Chondrocyte (in vitro differentiated cells): ENCODE measurements at regions not wholly inside any gene's neighbourhood (a gene's known extent, or its start where the extent isn't known, plus 50 kb on each side); places are given as distances from the start of the nearest gene placed in this dataset.
A peak's percentile ranks its signal among the peaks of the same experiment; 100 is the strongest.

Experiments
- DNase-seq: peaks from one replicate; pipeline ENCODE4 v3.0.0; 2021; ENCODE audit warnings: mixed read lengths, low spot score
- H3K27ac Mint-ChIP-seq: one replicate; pipeline ENCODE4 v1.8.0; 2021; ENCODE audit warnings: mild to moderate bottlenecking, moderate library complexity, mixed read lengths; ENCODE audit not compliant: unreplicated experiment
- H3K27me3 Mint-ChIP-seq: 2 replicates; pipeline ENCODE4 v1.8.0; 2021; ENCODE audit warnings: low read depth, mixed read lengths
- H3K36me3 Mint-ChIP-seq: 2 replicates; pipeline ENCODE4 v1.8.0; 2021; ENCODE audit warnings: low read depth, mixed read lengths
- H3K4me1 Mint-ChIP-seq: 2 replicates; pipeline ENCODE4 v1.8.0; 2021; ENCODE audit warnings: low read depth, mild to moderate bottlenecking, mixed read lengths
- H3K4me3 Mint-ChIP-seq: one replicate; pipeline ENCODE4 v1.8.0; 2021; ENCODE audit warnings: mild to moderate bottlenecking, moderate library complexity, mixed read lengths; ENCODE audit not compliant: unreplicated experiment
- H3K9me3 Mint-ChIP-seq: 2 replicates; pipeline ENCODE4 v1.8.0; 2021; ENCODE audit warnings: low read depth, mixed read lengths
- CTCF ChIP-seq: fragments of 200-600 bp; sonication (generic); IDR thresholded peaks from 2 replicates; pipeline ENCODE4 v1.5.0; 2021; ENCODE audit warnings: antibody characterized with exemption, mild to moderate bottlenecking, moderate library complexity

DNA sequence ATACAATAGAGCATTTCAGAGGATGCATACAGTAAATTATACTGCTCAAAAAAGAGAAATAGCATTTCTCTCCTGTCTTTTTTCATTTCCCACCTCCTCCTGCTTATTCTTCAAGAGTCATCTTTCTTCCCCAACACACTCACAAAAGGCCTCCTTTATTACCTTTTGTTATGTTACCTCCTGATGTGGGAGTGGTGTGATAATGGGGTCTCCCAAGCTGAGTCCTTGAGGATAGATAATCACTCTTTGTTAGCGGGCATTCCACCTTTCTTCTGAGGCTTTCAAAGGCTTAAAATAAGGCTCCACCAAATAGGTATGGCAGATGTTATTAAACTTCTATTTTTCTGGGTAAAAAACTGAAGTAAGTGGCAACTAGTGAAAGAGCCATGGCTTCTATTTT lies 159.8 kb downstream of the CPEB2 start:
- peaks cover 10% of the 10 kb centered on the region for H3K4me1 Mint-ChIP-seq
- H3K36me3 Mint-ChIP-seq = no peaks in the 10 kb centered on the region
- no peak overlapping the region for H3K27ac Mint-ChIP-seq
- no peak overlapping the region for H3K4me3 Mint-ChIP-seq
- no peak for TF ChIP-seq CTCF
- no peak for DNase-seq
- H3K9me3 Mint-ChIP-seq = no peaks in the 10 kb centered on the region
- H3K27me3 Mint-ChIP-seq = peaks cover 3% of the 10 kb centered on the region

DNA sequence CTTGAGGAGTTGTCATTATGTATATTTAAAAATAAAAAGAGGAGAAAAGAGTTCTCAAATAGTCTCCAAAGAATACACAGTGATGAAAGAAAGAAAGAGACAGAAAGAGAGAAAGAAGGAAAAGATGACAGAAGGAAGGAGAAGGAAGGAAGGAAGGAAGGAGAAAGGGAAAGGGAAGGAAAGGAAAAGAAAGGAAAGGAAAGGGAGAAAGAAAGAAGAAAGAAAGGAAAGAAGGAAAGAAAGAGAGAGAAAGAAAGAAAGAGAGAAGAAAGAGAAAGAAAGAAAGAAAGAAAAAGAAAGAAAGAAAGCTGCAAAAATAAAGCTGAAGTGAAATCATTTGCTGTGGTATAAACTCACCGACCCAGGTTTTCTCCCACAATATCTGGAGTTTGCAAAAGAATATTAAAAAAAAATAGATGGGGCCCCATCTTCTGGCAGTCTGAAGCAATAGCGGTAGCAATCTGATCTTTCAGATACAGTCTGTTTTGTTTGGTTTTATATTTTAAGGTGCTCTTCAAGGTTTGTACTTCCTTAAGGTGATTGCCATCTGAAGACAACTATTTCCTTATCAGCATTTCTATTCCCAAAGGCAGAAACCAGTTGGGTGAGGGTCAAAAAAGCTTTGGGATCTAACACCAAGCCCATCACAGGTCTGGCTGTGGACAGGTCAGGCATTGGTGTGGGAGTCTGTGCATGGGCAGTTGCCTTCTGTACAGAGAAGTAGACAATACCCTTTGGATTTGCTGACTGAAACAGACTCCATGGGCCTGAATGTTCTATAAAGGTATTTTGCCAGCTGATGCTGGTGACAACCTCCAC lies 160.4 kb downstream of the CPEB2 start:
- Mint-ChIP-seq H3K36me3 (no peaks in the 10 kb centered on the region), H3K4me3 (no peak overlapping the region), H3K27me3 (peaks cover 3% of the 10 kb centered on the region), H3K4me1 (peaks cover 10% of the 10 kb centered on the region), H3K27ac (no peak overlapping the region), H3K9me3 (no peaks in the 10 kb centered on the region)
- DNase-seq = no peak
- peak; percentile 82 for TF ChIP-seq CTCF

DNA sequence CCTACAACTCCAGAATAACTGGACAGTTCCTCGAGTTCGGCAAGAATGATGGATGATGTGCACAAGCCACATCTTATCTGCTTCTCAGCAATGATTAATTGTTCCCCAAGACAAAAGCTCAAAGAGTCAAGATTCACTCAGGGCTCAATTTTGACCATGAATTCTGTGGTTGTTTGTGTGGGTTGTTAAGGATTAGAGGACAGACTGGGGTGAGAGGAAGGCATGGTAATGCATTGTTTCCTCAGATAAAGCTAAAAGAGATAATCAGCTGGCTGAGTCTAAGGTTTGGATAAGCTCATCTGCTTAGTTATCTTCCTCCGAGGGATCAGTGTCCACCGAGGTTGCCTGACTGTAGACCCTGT lies 161.0 kb downstream of the CPEB2 start:
- no peak for TF ChIP-seq CTCF
- H3K27ac Mint-ChIP-seq = no peak overlapping the region
- peaks cover 10% of the 10 kb centered on the region for H3K4me1 Mint-ChIP-seq
- DNase-seq = no peak
- H3K4me3 Mint-ChIP-seq = no peak overlapping the region
- no peaks in the 10 kb centered on the region for H3K9me3 Mint-ChIP-seq
- H3K27me3 Mint-ChIP-seq = peaks cover 3% of the 10 kb centered on the region
- H3K36me3 Mint-ChIP-seq = no peaks in the 10 kb centered on the region

DNA sequence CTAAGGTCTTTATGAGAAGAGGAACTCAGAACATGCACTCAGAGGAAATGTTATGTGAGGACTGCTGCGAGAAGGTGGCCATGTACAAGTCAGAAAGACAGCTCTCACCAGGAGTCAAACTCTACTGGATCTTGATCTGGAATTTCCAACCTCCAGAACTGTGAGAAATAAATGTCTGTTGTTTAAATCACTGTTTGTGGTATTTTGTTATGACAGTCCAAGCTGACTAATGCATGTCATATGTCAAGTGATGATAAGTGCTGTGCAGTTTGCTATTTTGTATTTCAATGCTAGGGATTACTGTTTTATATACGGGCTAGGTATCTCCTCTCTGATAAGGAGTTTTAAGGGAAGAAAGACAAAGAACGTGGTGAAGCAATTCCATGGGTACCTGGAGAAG lies 162.3 kb downstream of the CPEB2 start:
- no peaks in the 10 kb centered on the region for H3K9me3 Mint-ChIP-seq
- no peak overlapping the region for H3K27ac Mint-ChIP-seq
- TF ChIP-seq CTCF = no peak
- DNase-seq = no peak
- peaks cover 10% of the 10 kb centered on the region for H3K4me1 Mint-ChIP-seq
- no peaks in the 10 kb centered on the region for H3K36me3 Mint-ChIP-seq
- H3K4me3 Mint-ChIP-seq = no peak overlapping the region
- peaks cover 3% of the 10 kb centered on the region for H3K27me3 Mint-ChIP-seq

DNA sequence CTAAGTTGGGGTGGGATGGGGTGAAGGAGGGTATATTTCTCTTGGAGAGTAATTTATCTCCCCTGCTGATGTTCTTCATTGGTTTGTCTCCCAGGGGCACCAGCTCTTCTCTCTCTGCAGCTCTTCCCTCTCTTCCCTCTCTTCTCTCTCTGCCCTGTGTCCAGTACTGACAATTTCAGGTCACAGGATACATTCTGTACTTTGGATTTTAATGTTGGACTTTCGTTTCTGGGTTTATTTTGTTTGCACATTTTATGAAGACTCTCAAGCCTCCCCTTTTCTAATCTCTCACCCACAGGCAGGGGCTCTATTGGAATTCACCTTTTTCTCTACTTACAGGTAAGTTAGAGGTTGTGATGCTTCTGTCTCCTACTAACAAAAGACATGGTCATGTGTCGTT lies 165.5 kb downstream of the CPEB2 start:
- H3K4me1 Mint-ChIP-seq = no peaks in the 10 kb centered on the region
- peaks cover 12% of the 10 kb centered on the region for H3K9me3 Mint-ChIP-seq
- H3K4me3 Mint-ChIP-seq = no peak overlapping the region
- H3K27ac Mint-ChIP-seq = no peak overlapping the region
- H3K36me3 Mint-ChIP-seq = peaks cover 7% of the 10 kb centered on the region
- DNase-seq = no peak
- TF ChIP-seq CTCF = no peak
- peaks cover 3% of the 10 kb centered on the region for H3K27me3 Mint-ChIP-seq
